ENCODE measurements at regions not wholly inside any gene's neighbourhood (a gene's known extent, or its start where the extent isn't known, plus 50 kb on each side); places are given as distances from the start of the nearest gene placed in this dataset.
"Not testable (repeated sequence)": the region's sequence is repeated elsewhere in the genome, so short reads cannot be mapped to it uniquely, and the experiment has no call there.

DNA sequence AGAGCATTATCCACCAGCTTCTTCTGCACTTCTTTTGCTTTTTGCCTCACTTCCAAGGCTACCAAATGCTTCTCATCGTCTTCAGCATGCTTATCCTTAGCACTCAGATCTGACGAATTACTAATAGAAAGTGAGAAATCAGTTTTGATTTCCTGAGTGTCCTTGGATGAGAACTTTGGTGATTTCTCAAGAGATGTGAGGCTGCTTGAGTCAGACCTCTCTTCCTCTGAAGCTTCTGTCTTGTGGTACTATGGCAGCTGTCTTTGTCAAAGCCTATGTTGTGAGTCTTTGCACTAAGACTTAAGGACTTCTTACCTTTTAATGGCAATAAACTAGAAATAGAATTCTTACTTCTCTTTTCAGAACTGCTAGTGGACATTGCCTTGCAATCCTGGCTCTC is 169.9 kb downstream of the CPE start:
- DNase-seq, result no peak

DNA sequence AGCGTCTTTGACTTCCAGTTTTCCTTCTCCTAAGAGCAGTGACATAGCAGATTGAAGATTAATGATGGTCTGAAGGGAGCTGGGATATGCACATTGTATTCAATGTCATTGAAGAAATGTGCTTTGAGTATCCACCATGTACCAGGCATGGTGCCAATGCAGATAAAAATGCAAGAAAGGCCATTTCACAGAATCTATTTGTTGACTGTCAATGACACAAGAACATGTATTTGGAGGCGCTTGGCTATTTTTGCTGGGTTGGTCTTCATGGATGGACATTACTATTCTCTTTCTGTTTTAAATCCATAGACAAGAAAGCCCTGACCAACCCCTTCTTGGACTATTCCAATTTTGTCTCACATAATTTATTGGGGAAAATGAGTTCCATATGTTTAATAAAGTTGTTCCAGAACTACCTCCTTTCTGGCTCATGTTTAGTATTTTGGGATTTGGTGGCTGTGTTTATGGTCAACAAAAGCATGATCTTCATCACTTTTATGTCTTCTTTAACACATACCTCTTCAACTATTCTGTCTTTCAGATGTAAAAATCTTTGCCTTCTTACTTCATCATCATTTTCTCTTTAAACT is 174.5 kb downstream of the CPE start:
- no peak for DNase-seq

DNA sequence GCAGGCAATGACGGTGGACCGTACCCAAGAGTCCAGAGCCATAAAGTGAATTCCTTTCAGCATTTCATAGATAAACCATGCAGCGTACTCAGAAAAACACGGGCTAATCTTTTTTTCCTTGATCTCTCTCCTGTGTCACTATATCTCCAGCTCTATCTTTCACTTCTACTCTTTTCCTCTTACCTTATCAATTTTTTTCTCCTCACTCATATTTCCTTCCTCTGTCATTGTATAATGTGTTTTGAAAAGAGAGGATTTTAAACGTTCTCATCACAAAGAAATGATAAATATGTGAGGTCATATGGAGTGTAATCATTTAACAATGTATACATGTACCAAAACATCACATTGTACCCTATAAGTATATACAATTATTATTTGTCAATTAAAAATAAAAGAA is 176.5 kb downstream of the CPE start:
- DNase-seq, result no peak

DNA sequence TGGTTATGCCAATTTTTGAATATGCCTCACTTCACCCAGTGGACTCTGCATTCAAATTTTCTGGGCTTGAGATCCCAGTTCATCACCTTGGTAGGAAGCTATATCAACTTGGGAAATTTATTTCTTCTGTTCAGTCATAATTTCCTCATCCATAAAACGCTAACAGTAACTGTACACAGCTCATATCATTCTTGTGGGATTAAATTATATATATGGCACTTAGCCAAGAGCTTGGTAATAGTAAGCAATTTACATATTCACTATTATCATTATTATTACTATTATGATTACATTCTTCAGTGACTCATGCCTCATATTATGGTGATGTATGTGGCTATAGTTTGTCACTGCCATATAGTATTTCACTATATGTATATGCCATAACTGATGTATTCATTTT is 177.6 kb downstream of the CPE start:
- no peak for DNase-seq

DNA sequence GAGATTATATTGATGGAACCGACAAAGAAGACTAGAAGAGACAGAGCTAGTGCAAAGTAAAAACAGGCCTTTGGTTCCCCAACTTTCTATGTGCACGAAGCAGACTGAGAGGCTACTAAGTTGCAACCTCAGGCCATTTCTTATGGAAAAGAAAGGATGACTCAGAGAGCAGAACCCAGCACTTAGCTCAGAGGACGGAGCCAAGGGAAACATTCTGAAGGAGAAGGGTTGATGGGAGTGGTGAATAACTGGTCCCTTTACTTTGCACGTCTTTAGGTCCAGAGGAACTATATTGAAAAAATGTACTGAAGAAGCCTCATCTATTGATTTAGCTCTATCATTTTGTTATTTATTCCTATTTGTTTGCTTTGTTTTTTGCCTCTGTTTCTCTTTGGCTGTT is 182.1 kb downstream of the CPE start:
- no peak for DNase-seq

DNA sequence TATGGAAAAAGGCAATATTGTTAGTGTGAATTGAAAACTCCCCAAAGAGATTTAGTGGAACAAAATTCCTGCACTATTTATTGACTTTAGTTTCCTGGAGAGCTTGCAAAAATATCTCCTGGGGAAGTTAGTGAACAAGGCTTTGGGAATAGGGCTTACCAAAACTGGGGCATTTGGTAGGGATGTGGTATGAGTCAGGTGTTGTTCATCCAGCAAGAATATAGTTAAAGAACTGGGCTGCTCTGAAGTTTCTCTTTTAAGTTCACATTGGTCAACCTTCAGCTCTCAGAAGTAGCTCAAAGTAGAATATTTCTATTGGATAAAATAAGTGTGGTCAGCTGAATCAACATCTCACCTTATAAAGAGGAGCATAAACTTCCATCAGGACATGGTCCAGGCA is 185.0 kb downstream of the CPE start:
- DNase-seq, result no peak

DNA sequence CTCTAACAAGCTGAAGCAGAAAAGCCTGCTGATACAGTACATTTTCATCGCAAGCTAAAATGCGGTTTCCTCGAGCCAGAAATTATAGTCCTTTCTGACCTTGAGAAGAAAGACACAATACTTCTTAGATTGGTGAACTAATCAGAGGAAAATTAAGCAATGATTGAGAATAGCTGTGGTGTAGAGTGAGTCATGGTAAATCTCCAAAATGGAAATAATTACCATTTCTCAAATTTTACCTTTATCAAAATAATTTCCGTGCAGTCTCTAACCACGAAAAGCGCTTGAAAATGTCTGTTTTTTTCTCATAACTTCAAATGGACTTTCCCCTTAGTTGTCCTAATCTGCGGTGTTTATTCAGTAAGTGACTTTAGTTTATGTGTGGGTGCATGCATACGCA is 190.2 kb downstream of the CPE start:
- no peak for DNase-seq

DNA sequence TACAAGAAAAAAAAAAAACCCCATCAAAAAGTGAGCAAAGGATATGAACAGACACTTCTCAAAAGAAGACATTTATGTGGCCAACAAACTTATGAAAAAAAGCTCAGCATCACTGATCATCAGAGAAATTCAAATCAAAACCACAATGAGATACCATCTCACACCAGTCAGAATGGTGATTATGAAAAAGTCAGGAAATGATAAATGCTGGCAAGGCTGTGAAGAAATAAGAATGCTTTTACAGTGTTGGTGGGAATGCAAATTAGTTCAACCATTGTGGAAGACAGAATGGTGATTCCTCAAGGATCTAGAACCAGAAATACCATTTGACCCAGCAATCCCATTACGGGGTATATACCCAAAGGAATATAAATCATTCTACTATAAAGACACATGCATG is 192.7 kb downstream of the CPE start:
- DNase-seq, result not testable (repeated sequence)

DNA sequence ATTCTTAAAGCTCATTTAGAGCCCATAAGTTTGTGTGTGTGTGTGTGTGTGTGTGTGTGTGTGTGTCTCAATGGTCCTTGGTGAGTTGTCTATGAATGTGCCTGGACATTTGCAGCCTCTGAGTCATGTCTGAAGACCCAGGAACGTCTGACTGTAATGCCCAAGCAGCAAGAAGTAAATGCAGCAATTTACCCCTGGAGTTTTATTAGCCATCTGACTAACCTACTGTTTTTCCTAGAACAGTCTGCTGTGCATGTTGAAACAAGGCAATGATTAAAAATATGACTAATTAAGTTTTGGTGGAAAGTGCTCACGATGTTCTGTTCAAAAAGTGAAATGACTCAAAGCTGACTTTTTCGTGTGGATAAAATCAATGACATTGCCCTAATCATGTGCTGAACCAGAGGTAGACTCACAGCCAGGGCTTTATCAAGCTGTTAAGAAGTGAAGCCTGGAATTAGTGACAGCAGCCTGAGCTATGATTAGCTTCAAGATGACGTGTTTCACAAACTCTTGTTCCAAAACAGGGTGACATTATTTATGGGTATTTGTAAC is 201.6 kb downstream of the CPE start:
- no peak for DNase-seq

DNA sequence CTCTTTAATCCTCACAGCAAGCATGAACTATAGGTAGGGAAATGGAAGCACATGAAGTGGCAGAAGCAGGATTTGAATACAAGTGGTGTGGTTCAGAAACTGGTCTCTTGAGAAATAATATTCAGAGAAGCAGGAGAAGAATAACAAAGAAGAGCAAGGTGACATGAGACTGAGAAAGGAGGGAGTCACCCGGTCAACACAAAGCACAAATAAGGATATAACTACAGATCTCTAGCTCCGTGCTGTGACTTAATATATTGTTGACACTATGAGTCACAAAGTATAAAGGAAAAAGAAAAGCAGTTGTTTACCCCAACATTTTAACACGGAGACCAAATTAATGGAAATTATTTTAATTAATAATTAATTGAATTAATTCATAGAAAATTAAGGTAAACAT is 204.5 kb downstream of the CPE start:
- DNase-seq, result no peak

DNA sequence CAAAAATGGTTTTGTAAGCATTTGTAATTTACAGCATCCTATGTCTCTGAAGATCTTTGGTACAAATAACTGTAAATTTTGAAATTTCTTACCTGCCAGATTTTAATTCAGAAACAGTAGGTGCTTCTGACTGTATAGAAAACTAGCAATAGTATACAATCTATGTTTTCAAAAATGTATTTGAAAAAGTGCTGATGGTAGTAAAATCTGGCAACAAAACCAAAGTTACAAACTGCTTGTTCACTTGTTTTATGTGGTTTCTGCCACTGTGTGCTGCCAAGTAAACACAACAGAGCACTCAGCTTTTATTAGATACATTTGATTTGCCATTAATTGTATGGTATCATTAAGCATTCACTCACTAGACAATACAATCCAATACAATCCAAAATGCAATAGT is 206.1 kb downstream of the CPE start:
- DNase-seq, result no peak

DNA sequence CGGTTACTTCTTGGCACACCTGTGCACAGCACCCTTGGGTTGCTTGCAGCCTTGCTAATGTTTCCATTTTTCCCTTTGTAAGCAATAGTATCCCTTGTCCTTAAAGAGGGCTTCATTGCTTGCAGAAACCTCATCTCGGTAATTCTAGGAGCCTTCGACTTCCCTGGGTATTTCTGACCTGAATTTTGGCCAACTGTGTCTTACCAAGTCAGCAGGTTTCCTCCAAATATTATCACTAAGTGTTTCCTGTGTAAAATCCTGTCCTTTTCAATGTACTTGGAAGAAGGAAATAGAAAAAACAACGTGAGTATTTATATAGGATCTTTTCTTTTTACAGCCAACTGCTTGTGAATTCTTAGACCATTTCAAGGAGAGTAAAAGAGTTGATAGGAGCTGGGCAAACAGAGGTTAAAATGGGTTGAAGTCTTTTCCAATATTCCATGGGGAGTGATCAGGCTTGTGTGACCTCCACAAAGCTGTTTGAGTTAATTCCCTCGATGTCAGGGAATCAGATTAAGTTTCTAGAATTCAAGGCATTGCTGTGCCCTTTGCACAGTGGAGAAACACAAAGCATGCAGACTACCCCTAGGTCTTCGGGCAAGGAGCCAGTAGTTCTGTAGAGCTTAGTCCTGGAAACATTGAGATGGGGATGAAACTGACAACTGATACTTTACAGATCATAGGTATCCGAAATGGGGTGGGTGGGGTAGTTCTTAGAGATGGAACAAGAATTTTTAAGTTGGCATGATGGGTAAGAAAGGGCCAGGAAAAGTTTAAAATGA is 209.9 kb downstream of the CPE start:
- DNase-seq, result no peak

DNA sequence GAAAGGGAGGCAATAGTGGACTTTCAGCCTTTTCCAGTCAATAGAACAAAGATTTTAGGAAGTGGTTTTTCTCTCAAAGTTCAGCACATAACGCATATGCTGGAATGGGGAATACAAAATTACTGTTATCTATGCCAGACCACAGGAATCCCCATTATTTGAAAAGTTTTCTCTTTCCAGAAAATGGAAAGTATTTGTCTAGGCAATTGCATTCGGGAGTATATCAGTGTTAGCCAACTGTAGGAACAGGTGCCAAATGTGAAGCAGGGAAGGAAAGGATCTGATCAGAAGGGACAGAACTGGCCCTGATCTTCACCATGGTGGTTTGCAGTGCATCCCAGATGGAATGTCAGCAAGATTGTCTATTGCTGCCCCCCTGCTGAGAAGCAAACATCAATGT is 213.6 kb downstream of the CPE start:
- DNase-seq, result no peak

DNA sequence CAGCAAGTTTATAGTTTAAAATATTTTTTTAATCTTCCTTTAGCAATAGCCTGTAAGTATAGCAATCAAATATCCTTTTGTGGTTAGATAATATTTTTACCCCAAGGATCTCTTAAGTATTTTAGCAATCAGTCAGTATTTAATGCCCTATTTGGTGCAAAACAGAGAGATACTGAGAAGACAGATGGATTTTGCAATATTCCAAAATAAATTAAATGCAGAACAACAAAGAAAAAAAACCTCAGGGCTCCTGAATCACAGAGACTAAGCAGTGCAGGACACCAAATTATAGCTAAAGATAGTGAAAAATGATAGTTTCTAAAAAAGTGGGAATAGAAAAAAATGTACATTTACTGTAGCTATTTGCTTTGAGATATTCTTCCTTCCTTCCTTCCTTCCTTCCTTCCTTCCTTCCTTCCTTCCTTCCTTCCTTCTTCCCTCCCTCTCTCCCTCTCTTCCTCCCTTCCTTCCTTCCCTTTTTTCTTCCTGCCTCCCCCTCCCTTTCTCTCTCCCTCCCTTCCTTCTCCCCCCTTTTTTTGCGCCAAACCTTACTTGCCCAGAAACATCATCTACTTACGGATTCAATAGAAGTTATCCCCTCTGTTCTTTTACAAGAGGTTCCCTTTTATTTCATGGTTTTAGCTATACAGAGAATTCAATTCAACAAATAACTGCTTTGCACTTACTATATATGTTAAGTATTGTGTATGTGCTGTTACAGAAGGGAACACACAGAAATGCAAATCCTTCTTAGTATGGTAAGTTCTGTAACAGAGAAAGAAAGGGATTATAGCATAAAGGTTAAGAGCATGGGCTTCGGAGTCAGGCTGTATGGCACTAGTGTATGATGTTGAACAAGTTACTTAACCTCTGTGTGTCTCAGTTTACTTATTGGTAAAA is 219.0 kb downstream of the CPE start:
- DNase-seq, result no peak

DNA sequence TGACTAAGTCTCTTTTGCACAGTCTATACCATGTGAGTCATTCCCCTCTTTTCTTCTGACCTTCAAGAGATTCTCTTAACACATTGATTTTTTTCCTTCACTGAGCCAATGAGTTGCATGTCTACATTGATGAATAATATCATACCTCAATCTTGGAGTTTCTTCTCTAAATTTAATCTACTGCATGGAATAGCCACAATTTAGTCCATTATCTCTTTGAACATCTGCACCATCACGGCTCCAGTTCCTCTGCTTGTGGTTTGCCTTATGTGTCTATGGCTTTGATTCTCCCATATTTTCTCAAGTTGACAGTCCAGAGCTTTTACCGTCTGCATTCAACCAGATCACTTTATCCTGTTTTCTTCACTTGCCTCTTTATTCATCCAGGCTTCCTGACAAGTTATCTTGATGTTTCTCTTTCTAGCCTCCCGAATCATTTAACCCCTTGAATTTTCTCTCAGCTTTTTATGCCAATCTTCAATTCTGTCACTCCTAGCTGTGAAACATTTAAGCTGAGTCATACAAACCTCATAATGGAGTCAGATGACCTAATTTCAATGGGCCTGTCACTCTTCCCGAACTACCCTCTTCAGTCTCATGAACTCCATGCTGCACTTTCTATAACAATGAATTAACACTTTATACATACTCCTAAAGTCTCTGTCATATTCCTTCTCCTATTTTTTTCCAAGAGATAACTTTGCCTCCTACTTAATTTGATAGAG is 222.3 kb downstream of the CPE start:
- no peak for DNase-seq

DNA sequence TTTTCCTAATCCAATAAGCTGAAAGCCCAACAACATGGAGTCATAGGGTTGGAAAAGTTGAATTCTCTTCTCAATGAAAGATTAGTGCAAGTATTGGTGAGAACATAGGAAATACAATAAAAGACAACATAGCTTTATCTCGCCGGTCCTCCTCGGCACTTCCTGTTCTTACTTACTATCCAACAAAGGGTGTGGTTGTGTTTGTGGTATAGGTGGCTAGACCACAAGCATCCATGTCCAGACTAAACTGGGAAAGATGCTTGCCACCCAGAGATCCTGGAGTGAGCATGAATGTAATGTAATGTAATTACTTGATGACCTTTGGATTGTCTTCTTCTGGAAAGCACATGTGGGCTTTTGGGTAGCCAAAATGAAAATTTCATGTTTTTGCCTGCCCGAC is 223.8 kb downstream of the CPE start:
- no peak for DNase-seq

DNA sequence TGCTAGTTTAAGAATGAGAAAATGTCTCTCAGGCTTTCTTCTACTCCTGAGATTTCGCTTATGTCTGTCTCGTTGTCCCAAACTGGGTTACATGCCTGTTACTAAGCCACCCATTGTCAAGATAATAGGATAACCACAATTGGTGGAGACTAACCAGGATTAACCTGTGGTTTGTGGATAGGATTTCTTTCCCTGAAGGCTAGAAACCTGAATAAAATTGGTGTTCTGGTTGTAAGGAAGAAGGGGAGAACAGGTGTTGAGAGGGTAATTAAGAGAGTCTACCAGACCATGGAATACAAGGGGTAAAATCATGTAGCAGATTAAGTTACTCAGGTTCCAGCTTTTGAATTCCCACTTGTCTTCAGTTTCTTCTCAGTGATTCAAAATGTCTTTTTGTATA is 225.4 kb downstream of the CPE start:
- DNase-seq, result no peak

DNA sequence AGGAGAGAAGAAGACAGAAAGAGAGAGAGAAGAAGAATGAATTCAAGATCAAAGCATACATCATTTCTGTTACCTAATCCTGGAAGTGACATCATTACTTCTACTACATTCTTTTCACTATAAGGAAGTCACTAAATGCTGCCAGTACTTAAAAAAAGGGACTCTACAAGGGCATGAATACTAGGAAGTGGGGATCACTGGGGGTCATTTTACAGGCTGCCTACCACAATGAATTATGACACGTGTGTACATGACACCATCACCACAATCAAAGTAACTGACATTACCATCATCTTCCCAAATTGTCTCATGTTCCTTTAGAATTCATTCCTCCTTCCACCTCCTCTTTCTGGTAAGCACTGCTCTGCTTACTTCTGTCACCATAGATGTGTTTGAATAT is 227.0 kb downstream of the CPE start:
- no peak for DNase-seq

DNA sequence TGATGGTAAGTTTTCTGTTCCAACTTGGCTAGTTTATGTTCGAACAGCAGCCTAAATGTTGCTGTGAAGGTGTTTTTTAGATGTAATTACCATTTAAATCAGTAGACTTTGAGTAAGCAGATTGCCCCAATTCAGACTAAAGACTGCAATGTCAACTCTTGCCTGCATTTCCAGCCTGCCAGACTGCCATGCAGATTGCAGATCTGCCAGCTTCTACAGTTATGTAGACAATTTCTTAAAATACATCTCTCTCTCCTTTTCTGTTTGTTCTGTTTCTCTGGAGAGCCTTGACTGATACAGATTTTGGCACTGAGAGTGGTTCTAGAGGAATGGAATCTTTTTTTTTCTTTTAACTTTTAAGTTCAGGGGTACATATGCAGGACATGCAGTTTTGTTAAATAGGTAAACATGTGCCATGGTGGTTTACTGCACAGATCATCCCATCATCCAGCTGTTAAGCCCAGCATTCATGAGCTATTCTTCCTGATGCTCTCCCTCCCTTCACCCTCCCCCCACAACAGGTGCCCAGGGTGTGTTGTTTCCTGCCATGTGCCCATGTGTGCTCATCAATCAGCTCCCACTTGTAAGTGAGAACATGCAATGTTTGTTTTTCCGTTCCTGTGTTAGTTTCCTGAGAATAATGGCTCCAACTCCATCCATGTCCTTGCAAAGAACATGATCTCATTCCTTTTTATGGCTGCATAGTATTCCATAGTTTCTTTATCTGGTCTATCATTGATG is 227.8 kb downstream of the CPE start:
- DNase-seq, result no peak

DNA sequence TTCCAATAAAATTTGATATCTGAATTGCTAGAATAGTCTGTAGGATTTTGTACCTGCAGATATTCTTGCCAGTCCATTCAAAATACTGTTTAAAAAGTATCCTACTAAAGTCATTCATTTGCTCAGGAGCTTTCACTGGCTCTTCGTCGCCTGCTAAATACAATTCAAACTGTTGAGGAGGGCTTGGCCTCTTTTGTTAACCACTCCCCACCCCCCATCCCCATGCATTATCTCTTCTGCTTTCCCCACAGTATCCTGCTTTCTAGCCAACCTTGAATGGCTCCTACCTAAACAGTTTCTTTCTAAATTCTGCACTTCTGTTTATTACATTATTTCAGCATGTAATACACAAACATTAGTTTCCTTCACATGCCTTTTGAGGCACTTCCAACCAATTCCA is 230.8 kb downstream of the CPE start:
- no peak for DNase-seq

DNA sequence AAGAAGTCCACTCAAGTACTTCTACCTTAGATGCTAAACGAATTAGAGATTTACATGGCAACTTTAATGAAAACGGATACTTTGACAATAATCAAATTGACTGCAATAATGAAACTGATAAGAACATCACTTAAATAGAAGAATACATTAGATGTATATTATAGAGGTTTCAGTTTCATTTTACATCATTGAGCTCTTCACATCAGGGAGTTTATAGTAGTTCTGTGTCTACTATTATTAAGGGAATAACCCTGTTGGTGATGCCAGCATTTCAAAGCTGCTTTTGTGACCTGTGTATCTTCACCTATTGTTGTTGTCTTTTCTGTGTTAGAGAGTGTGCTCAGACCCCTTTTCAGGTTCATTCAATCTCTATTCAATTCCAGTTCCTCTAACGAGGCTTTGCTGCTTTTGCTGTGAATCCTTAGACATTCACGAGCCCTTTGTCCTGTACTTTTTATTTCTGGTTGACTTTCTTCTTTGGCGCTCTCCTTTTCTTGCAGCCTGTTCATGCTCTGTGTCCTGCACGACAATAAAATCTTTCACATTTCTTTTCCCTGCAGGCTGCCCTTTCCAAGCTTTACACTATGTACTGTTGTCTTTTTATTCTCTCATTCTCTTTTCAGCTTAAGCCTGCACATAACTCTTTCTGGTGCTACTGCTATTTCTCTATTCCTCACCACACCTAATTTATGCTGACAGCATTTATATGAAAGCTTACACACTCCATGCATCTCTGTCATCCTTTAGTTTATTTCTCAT is 232.1 kb downstream of the CPE start:
- no peak for DNase-seq
